Spinal cord (tissue), 9 donors: ENCODE measurements at regions not wholly inside any gene's neighbourhood (a gene's known extent, or its start where the extent isn't known, plus 50 kb on each side); places are given as distances from the start of the nearest gene placed in this dataset.

Experiments used
- DNase-seq, 6 donors: peaks; one replicate each; pipeline versions ENCODE4 v3.0.0 to v3.0.0-alpha.2; 2013 to 2015; ENCODE audit warnings: low spot score in 6 of 6, low read depth in 4 of 6
- H3K27ac ChIP-seq: one replicate; pipeline ENCODE4 v1.5.1; 2013; ENCODE audit warnings: low read depth, low read length, control low read depth
- H3K27me3 ChIP-seq: one replicate; pipeline ENCODE4 v1.6.1; 2013; ENCODE audit warnings: low read length; ENCODE audit not compliant: control insufficient read depth, insufficient read depth
- H3K36me3 ChIP-seq: one replicate; pipeline ENCODE4 v1.6.1; 2013; ENCODE audit warnings: low read length; ENCODE audit not compliant: control insufficient read depth, insufficient read depth
- H3K4me1 ChIP-seq: one replicate; pipeline ENCODE4 v1.6.1; 2013; ENCODE audit warnings: low read length; ENCODE audit not compliant: control insufficient read depth, insufficient read depth
- H3K4me3 ChIP-seq: one replicate; pipeline ENCODE4 v1.5.1; 2013; ENCODE audit warnings: low read depth, low read length, control low read depth
- H3K9me3 ChIP-seq: one replicate; pipeline ENCODE4 v1.6.1; 2013; ENCODE audit warnings: low read length; ENCODE audit not compliant: control insufficient read depth, insufficient read depth
- WGBS: methylation state at CpG from one replicate; pipeline ENCODE4 v1.1.5; 2013; ENCODE audit warnings: missing lambda C conversion rate; ENCODE audit not compliant: insufficient coverage; 5-methylcytosine and 5-hydroxymethylcytosine counted together
- donor health status: healthy.

GRCh38 chr1:195482137-195482536, 1126.1 kb downstream of the KCNT2 start:
- WGBS, result 92% methylated on average over 6 of the region's 6 CpGs
- H3K4me1 ChIP-seq, result no peaks in the 10 kb centered on the region

GRCh38 chr1:195481293-195481692, 1126.9 kb downstream of the KCNT2 start:
- Histone ChIP-seq H3K9me3 (no peaks in the 10 kb centered on the region), H3K4me1 (no peaks in the 10 kb centered on the region), H3K27ac (no peak overlapping the region), H3K27me3 (no peaks in the 10 kb centered on the region), H3K4me3 (no peak overlapping the region), H3K36me3 (no peaks in the 10 kb centered on the region)
- DNase-seq, result no peak
- WGBS, result 92% methylated on average over 2 of the region's 3 CpGs

More at GRCh38 chr1:195482137-195482536, 1126.1 kb downstream of the KCNT2 start:
- no peaks in the 10 kb centered on the region for H3K27me3 ChIP-seq
- no peak for DNase-seq
- H3K36me3 ChIP-seq, result no peaks in the 10 kb centered on the region
- no peak overlapping the region for H3K4me3 ChIP-seq
- no peaks in the 10 kb centered on the region for H3K9me3 ChIP-seq
- no peak overlapping the region for H3K27ac ChIP-seq

- Histone ChIP-seq H3K27me3 (no peaks in the 10 kb centered on the region), H3K4me1 (no peaks in the 10 kb centered on the region), H3K4me3 (no peak overlapping the region), H3K27ac (no peak overlapping the region), H3K36me3 (no peaks in the 10 kb centered on the region), H3K9me3 (no peaks in the 10 kb centered on the region)
- WGBS, result 100% methylated on average over 1 of the region's 1 CpG
- no peak for DNase-seq
Measured at GRCh38 chr1:195475568-195475967, 1132.7 kb downstream of the KCNT2 start.

- H3K9me3 ChIP-seq, result no peaks in the 10 kb centered on the region
- no peaks in the 10 kb centered on the region for H3K4me1 ChIP-seq
- H3K36me3 ChIP-seq, result no peaks in the 10 kb centered on the region
- 5% methylated on average over 3 of the region's 4 CpGs for WGBS
- H3K27ac ChIP-seq, result no peak overlapping the region
- peak in 1 of 6 donors; percentile 42 for DNase-seq
- H3K4me3 ChIP-seq, result no peak overlapping the region
- H3K27me3 ChIP-seq, result no peaks in the 10 kb centered on the region
Measured at GRCh38 chr1:195472291-195472690, 1135.9 kb downstream of the KCNT2 start.

GRCh38 chr1:195466639-195467038, 1141.6 kb downstream of the KCNT2 start:
- H3K36me3 ChIP-seq, result no peaks in the 10 kb centered on the region
- DNase-seq, result no peak
- no CpG with 5 or more reads among the region's 1 CpG for WGBS

GRCh38 chr1:195462646-195463045, 1145.6 kb downstream of the KCNT2 start:
- H3K4me1 ChIP-seq, result no peaks in the 10 kb centered on the region
- no peak overlapping the region for H3K27ac ChIP-seq
- no peaks in the 10 kb centered on the region for H3K27me3 ChIP-seq
- H3K4me3 ChIP-seq, result no peak overlapping the region
- DNase-seq, result no peak
- no peaks in the 10 kb centered on the region for H3K36me3 ChIP-seq
- H3K9me3 ChIP-seq, result no peaks in the 10 kb centered on the region

More at GRCh38 chr1:195466639-195467038, 1141.6 kb downstream of the KCNT2 start:
- Histone ChIP-seq H3K27ac (no peak overlapping the region), H3K4me3 (no peak overlapping the region), H3K9me3 (no peaks in the 10 kb centered on the region), H3K4me1 (no peaks in the 10 kb centered on the region), H3K27me3 (no peaks in the 10 kb centered on the region)

- Histone ChIP-seq H3K4me3 (no peak overlapping the region), H3K27me3 (no peaks in the 10 kb centered on the region), H3K36me3 (no peaks in the 10 kb centered on the region), H3K4me1 (no peaks in the 10 kb centered on the region), H3K9me3 (no peaks in the 10 kb centered on the region), H3K27ac (no peak overlapping the region)
- WGBS, result 92% methylated on average over 2 of the region's 2 CpGs
- DNase-seq, result no peak
Measured at GRCh38 chr1:195462152-195462551, 1146.1 kb downstream of the KCNT2 start.

- no peak for DNase-seq
- Histone ChIP-seq H3K27me3 (no peaks in the 10 kb centered on the region), H3K9me3 (peaks cover 1% of the 10 kb centered on the region), H3K4me3 (no peak overlapping the region), H3K27ac (no peak overlapping the region), H3K36me3 (no peaks in the 10 kb centered on the region), H3K4me1 (no peaks in the 10 kb centered on the region)
Measured at GRCh38 chr1:195458365-195458764, 1149.9 kb downstream of the KCNT2 start.

- no peaks in the 10 kb centered on the region for H3K4me1 ChIP-seq
- no peaks in the 10 kb centered on the region for H3K27me3 ChIP-seq
- no peak overlapping the region for H3K27ac ChIP-seq
- no CpG with 5 or more reads among the region's 2 CpGs for WGBS
- H3K4me3 ChIP-seq, result no peak overlapping the region
- H3K36me3 ChIP-seq, result no peaks in the 10 kb centered on the region
- H3K9me3 ChIP-seq, result no peaks in the 10 kb centered on the region
- no peak for DNase-seq
Measured at GRCh38 chr1:195450794-195451193, 1157.4 kb downstream of the KCNT2 start.

GRCh38 chr1:195439661-195440060, 1168.6 kb downstream of the KCNT2 start:
- Histone ChIP-seq H3K36me3 (no peaks in the 10 kb centered on the region), H3K27ac (no peak overlapping the region), H3K9me3 (no peaks in the 10 kb centered on the region), H3K4me3 (no peak overlapping the region), H3K27me3 (no peaks in the 10 kb centered on the region), H3K4me1 (no peaks in the 10 kb centered on the region)
- 89% methylated on average over 2 of the region's 2 CpGs for WGBS
- DNase-seq, result no peak
